ENCODE measurements at regions not wholly inside any gene's neighbourhood (a gene's known extent, or its start where the extent isn't known, plus 50 kb on each side); places are given as distances from the start of the nearest gene placed in this dataset.

DNA sequence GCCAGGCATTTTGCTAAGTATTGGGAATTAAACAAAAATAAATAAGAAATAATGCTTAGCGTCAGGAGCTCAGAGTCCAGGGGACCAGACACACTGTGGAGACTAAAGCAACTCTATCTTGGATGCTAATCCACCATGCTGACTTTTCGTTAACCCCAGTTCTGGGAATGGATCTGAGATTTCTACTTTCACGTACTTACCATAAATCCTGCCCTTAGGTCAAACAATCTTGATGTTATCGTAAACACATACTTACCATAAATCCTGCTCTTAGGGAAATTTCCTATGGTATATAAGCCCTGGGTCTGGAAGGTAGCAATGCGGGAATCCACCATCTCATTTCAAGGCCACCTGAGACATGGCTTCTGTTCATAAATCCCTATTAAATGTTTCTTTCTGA lies 204.5 kb upstream of the IGFBP7 start:
- Histone ChIP-seq H3K9me3 (no peaks in the 10 kb centered on the region), H3K4me1 (ENCODE audit: control insufficient read depth in 1 of 2, low read depth in 2 of 2) (no peaks in the 10 kb centered on the region), H3K36me3 (no peaks in the 10 kb centered on the region), H3K27me3 (replicated peaks; ENCODE audit: insufficient read depth) (no peaks in the 10 kb centered on the region), H3K27ac (no peak overlapping the region), H3K4me3 (no peak overlapping the region)
- no peak for ATAC-seq (ENCODE audit: insufficient number of reproducible peaks, low FRiP score, low read depth)
- no peak for DNase-seq (ENCODE audit: low spot score)
- TF ChIP-seq, protein P1, sequence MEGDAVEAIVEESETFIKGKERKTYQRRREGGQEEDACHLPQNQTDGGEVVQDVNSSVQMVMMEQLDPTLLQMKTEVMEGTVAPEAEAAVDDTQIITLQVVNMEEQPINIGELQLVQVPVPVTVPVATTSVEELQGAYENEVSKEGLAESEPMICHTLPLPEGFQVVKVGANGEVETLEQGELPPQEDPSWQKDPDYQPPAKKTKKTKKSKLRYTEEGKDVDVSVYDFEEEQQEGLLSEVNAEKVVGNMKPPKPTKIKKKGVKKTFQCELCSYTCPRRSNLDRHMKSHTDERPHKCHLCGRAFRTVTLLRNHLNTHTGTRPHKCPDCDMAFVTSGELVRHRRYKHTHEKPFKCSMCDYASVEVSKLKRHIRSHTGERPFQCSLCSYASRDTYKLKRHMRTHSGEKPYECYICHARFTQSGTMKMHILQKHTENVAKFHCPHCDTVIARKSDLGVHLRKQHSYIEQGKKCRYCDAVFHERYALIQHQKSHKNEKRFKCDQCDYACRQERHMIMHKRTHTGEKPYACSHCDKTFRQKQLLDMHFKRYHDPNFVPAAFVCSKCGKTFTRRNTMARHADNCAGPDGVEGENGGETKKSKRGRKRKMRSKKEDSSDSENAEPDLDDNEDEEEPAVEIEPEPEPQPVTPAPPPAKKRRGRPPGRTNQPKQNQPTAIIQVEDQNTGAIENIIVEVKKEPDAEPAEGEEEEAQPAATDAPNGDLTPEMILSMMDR (IDR thresholded peaks at IDR 0.05): no peak

DNA sequence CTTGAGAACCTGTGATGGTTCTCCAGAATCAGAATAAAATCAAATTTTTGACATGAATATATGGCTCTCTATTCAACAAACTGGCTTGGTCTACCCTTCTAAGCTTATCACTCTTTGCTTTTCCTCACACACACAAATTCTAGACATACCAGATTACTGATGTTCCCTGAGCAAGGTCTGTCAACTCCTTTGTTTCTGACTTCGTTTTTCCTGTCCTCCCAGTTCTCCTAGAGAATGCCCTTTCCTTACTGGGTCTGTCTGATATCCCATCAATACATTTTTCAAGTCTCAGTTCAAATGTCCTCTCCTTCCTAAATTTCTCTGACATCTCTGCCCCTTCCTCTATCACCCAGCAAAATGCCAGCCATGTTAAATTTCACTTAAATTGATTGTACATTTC lies 202.1 kb upstream of the IGFBP7 start:
- ATAC-seq (ENCODE audit: insufficient number of reproducible peaks, low FRiP score, low read depth) (no peak), DNase-seq (ENCODE audit: low spot score) (no peak)
- TF ChIP-seq, protein P1 (IDR thresholded peaks at IDR 0.05): no peak
- no peaks in the 10 kb centered on the region for H3K36me3 ChIP-seq
- no peak overlapping the region for H3K27ac ChIP-seq
- H3K4me1 ChIP-seq (ENCODE audit: control insufficient read depth in 1 of 2, low read depth in 2 of 2): no peaks in the 10 kb centered on the region
- no peak overlapping the region for H3K4me3 ChIP-seq
- no peaks in the 10 kb centered on the region for H3K27me3 ChIP-seq (replicated peaks; ENCODE audit: insufficient read depth)
- no peaks in the 10 kb centered on the region for H3K9me3 ChIP-seq

DNA sequence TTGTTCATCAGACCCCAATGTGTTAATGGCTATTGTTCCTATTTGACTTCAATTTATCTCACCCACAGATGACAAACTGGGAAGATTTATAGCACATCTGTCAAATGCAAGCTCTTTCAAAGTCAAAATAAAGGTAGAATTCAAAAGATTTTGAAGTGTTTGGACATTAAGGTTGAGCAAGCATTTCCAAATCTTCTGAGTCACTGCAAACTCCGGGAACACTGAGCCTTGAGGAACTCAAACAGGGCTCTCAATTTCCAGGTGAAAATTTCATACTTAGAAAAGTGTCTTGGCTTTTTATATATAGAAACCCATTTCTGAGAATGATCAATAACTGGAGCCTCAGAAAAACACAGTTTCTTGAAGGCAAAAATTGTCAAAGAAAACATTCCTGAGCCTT lies 199.5 kb upstream of the IGFBP7 start:
- no peaks in the 10 kb centered on the region for H3K27me3 ChIP-seq (replicated peaks; ENCODE audit: insufficient read depth)
- TF ChIP-seq, protein P1 (IDR thresholded peaks at IDR 0.05): no peak
- no peak overlapping the region for H3K27ac ChIP-seq
- no peak for ATAC-seq (ENCODE audit: insufficient number of reproducible peaks, low FRiP score, low read depth)
- DNase-seq (ENCODE audit: low spot score): no peak
- no peak overlapping the region for H3K4me3 ChIP-seq
- no peaks in the 10 kb centered on the region for H3K4me1 ChIP-seq (ENCODE audit: control insufficient read depth in 1 of 2, low read depth in 2 of 2)
- H3K36me3 ChIP-seq: no peaks in the 10 kb centered on the region
- H3K9me3 ChIP-seq: no peaks in the 10 kb centered on the region

DNA sequence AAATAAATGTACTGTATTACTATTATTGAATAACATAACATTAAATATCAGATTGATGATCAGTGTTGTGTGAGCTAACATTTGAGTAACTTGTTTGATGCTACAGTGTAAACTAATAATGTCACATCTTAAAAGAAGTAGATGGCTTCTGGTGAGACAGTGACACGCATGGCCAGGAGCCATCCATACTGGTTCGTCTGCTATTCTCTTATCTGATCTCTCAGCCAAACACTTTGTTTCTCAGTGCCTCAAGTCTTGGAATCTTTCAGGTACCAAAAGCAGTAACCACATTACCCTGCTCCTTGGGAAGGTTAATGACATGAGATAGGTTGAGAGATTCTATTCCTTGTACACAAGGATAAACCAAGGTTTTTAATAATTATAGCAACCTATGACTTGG lies 198.1 kb upstream of the IGFBP7 start:
- no peak for ATAC-seq (ENCODE audit: insufficient number of reproducible peaks, low FRiP score, low read depth)
- no peak overlapping the region for H3K4me3 ChIP-seq
- H3K9me3 ChIP-seq: no peaks in the 10 kb centered on the region
- no peaks in the 10 kb centered on the region for H3K36me3 ChIP-seq
- H3K27me3 ChIP-seq (replicated peaks; ENCODE audit: insufficient read depth): no peaks in the 10 kb centered on the region
- no peak for DNase-seq (ENCODE audit: low spot score)
- H3K4me1 ChIP-seq (ENCODE audit: control insufficient read depth in 1 of 2, low read depth in 2 of 2): no peaks in the 10 kb centered on the region
- TF ChIP-seq, protein P1 (IDR thresholded peaks at IDR 0.05): no peak
- no peak overlapping the region for H3K27ac ChIP-seq

- Histone ChIP-seq H3K4me3 (no peak overlapping the region), H3K4me1 (ENCODE audit: control insufficient read depth in 1 of 2, low read depth in 2 of 2) (no peaks in the 10 kb centered on the region), H3K36me3 (no peaks in the 10 kb centered on the region), H3K27ac (no peak overlapping the region), H3K9me3 (no peaks in the 10 kb centered on the region), H3K27me3 (replicated peaks; ENCODE audit: insufficient read depth) (no peaks in the 10 kb centered on the region)
- ATAC-seq (ENCODE audit: insufficient number of reproducible peaks, low FRiP score, low read depth): no peak
- DNase-seq (ENCODE audit: low spot score): no peak
- TF ChIP-seq, protein P1 (IDR thresholded peaks at IDR 0.05): no peak
Measured at GRCh38 chr4:57305836-57306235, 195.7 kb upstream of the IGFBP7 start.

Data from thoracic aorta (tissue), 2 donors.